Lower leg skin (tissue), 4 donors: ENCODE measurements at regions not wholly inside any gene's neighbourhood (a gene's known extent, or its start where the extent isn't known, plus 50 kb on each side); places are given as distances from the start of the nearest gene placed in this dataset.

Experiments used
- DNase-seq, 2 donors: peaks; one replicate each; pipeline ENCODE4 v3.0.0-alpha.2; 2019; ENCODE audit warnings: low spot score in 2 of 2
- H3K4me3 ChIP-seq: fragments of 200-600 bp; sonication (generic); 2 replicates; pipeline ENCODE4 v1.5.1; 2017; ENCODE audit warnings: mild to moderate bottlenecking, low read depth; ENCODE audit not compliant: poor library complexity, severe bottlenecking
- POLR2A ChIP-seq, 2 donors: fragments of 450-650 bp; IDR thresholded peaks; one replicate each; pipeline ENCODE4 v1.6.1; 2016 to 2017; ENCODE audit warnings: antibody characterized with exemption in 2 of 2, mild to moderate bottlenecking in 1 of 2, moderate library complexity in 1 of 2
- WGBS, 2 donors: methylation state at CpG; one replicate each; pipeline ENCODE4 v1.1.5; 2018; 5-methylcytosine and 5-hydroxymethylcytosine counted together
- intact Hi-C: fragments of 100-400 bp; cut with DNase I; formaldehyde crosslinking; loops from one replicate; pipeline ENCODE4 v1.15.0; 2023; ENCODE audit warnings: low total_unique reads
- microRNA-seq, 2 donors: library from miRNA; unstranded; fragments of <30 nt; microRNA quantifications; one replicate each; pipeline ENCODE4, GENCODE V29; 2016; ENCODE audit warnings: borderline replicate concordance in 2 of 2, borderline number of aligned reads in 1 of 2
- TF ChIP-seq, protein P1 (sequence below), 3 donors: fragments of 450-650 bp; IDR thresholded peaks; one replicate each; pipeline ENCODE4 v1.5.1; 2016; ENCODE audit warnings: antibody characterized with exemption in 3 of 3, mild to moderate bottlenecking in 3 of 3, moderate library complexity in 2 of 3

DNA sequence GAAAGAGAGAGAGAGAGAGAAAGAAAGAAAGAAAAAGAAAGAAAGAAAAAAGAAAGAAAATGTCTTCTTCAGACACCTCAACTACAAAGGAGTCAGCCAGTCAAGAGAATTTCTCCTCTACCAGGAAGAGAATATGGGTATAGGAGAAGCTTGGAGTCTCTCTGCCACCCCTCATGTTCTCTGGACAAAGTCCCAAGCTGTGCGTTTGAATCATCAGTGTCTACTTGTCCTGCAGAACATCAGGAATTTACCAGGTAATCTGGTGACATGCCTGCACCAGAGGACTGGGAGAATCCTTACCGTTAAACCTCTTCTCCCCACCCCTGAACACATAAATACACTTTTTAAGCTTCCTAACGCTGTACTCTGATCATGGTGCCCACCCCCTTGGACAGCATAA is 119.5 kb downstream of the TM9SF2 start:
- no peak for TF ChIP-seq POLR2A (IDR thresholded peaks at IDR 0.05)
- TF ChIP-seq, protein P1, sequence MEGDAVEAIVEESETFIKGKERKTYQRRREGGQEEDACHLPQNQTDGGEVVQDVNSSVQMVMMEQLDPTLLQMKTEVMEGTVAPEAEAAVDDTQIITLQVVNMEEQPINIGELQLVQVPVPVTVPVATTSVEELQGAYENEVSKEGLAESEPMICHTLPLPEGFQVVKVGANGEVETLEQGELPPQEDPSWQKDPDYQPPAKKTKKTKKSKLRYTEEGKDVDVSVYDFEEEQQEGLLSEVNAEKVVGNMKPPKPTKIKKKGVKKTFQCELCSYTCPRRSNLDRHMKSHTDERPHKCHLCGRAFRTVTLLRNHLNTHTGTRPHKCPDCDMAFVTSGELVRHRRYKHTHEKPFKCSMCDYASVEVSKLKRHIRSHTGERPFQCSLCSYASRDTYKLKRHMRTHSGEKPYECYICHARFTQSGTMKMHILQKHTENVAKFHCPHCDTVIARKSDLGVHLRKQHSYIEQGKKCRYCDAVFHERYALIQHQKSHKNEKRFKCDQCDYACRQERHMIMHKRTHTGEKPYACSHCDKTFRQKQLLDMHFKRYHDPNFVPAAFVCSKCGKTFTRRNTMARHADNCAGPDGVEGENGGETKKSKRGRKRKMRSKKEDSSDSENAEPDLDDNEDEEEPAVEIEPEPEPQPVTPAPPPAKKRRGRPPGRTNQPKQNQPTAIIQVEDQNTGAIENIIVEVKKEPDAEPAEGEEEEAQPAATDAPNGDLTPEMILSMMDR (IDR thresholded peaks at IDR 0.05) = no peak
- no peak for DNase-seq
- 75 to 82% methylated on average over 3 of the region's 3 CpGs for WGBS, 2 donors
- intact Hi-C loops = no loop called here
- H3K4me3 ChIP-seq = no peak overlapping the region

DNA sequence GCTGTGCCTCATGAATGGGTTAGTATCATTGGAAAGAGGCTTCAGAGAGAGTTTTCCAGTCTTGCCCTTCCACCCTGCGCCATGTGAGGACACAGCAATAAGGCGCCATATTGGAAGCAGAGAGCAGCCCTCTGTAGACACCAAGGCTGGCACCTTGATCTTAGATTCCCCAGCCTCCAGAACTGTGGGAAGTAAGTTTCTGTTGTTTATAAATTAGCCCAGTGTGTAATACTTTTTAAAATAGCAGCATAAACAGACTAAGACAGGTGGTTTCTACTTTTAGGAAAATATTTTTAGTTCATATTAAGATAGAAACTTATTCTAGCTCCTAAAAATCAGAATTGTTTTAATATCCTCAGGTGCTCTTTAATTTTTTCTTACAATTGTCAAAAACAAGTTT is 117.9 kb downstream of the TM9SF2 start:
- 96 to 100% methylated on average over 2 of the region's 2 CpGs for WGBS, 2 donors
- intact Hi-C loops = no loop called here

DNA sequence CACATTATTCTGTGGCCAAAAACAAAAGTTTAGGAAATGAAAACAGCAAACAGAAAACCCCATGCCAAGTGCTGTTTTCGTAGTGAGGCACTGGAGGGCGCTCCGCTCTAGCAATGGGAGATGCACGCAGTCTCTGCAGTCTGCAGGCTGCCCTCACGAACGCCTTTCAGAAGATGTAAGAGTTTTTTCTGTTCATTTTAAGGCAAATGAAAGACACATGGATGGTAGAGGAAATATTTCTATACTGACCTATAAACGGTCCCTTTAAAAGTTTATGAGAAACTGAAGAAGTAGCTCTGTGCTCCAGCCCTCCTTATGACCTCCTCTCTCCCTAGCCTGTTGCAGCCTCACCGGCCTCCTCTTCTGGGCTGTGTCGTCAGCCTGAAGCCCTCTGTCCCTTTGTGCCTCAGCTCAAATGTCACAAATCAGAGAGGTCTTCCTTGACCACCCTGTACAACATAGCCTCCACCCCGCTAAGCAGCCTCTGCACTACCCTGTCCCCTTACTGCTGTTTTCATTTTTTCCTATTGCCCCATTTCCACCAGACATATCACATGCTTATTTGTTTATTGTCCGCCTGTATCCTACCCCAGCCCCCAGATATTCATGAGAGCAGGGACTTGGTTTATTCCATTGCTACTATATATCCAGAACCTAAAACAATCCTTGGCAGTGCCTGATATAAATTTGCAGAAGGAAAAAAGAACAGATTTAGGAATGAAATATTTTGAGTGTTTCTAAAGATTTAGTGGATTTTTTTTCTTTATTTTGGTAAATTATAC is 116.4 kb downstream of the TM9SF2 start:
- no peak for DNase-seq
- H3K4me3 ChIP-seq = no peak overlapping the region
- intact Hi-C loops = no loop called here
- 62 to 70% methylated on average over 11 of the region's 11 CpGs for WGBS, 2 donors
- no peak for TF ChIP-seq POLR2A (IDR thresholded peaks at IDR 0.05)
- TF ChIP-seq, protein P1 (IDR thresholded peaks at IDR 0.05) = no peak

More for the DNA sequence above, 117.9 kb downstream of the TM9SF2 start:
- DNase-seq = no peak
- TF ChIP-seq, protein P1 (IDR thresholded peaks at IDR 0.05) = no peak
- TF ChIP-seq POLR2A (IDR thresholded peaks at IDR 0.05) = no peak
- H3K4me3 ChIP-seq = no peak overlapping the region

DNA sequence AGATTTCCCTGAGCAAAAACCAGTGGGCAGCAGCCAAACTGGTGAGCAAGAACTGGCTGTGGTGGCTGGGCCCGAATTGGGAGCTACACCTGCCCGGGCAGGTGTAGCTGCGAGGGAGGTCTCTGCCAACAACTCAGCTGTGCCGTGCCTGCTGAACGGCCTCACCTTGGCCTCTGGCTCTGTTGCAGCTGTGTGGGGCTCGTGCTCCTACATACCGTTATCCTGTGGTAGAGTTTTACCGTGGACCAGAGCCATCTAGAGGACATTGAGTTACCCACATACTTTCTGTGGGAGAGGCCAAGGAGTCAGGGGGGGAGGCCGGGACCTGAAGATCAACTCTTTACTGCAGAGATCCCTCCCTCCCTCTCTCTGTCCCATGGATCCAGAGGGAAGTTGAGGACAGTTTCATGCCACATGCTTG is 113.2 kb downstream of the TM9SF2 start:
- TF ChIP-seq, protein P1 (IDR thresholded peaks at IDR 0.05) = no peak
- no peak for TF ChIP-seq POLR2A (IDR thresholded peaks at IDR 0.05)
- H3K4me3 ChIP-seq = no peak overlapping the region
- intact Hi-C loops = no loop called here
- DNase-seq = no peak
- 42 to 45% methylated on average over 9 of the region's 9 CpGs for WGBS, 2 donors

Small RNA genes lying in the stretch of these regions (microRNA-seq; reads per million reads assigned to microRNA genes)
- 0 reads per million in 2 donors for gene MIR4306
